GM23338 (cell line): ENCODE measurements at regions not wholly inside any gene's neighbourhood (a gene's known extent, or its start where the extent isn't known, plus 50 kb on each side); places are given as distances from the start of the nearest gene placed in this dataset.

Experiments used
- CTCF ChIP-seq, 2 experiments: fragments of 200-600 bp in 1 of 2; sonication (generic) in 1 of 2; conservative IDR thresholded peaks; 2 replicates each; pipeline versions ENCODE4 v1.5.1 to v1.6.1; 2016 to 2017; ENCODE audit warnings: antibody characterized with exemption in 2 of 2, low read depth in 2 of 2, mild to moderate bottlenecking in 2 of 2, moderate library complexity in 1 of 2
- EZH2 ChIP-seq: fragments of 200-600 bp; sonication (generic); IDR thresholded peaks from one replicate; pipeline ENCODE4 v1.8.0; 2017; ENCODE audit warnings: antibody characterized with exemption, mild to moderate bottlenecking, low read depth; ENCODE audit not compliant: unreplicated experiment
- EZH2phosphoT487 ChIP-seq: fragments of 200-600 bp; sonication (generic); IDR thresholded peaks from one replicate; pipeline ENCODE4 v1.8.1; 2018; ENCODE audit warnings: antibody characterized with exemption; ENCODE audit not compliant: unreplicated experiment
- POLR2AphosphoS5 ChIP-seq: IDR thresholded peaks from 2 replicates; pipeline ENCODE4 v1.6.1; 2016; ENCODE audit warnings: antibody characterized with exemption, low read depth
- ZNF114 ChIP-seq: fragments of 250-450 bp; sonication (Bioruptor Pico); IDR thresholded peaks from 2 replicates; pipeline ENCODE4 v1.5.0; 2020; ENCODE audit warnings: mild to moderate bottlenecking, moderate library complexity

- TF ChIP-seq EZH2phosphoT487 (no peak), CTCF (conservative IDR thresholded peaks at IDR 0.05; ENCODE audit: low read depth in 2 of 2) (no peak), POLR2AphosphoS5 (no peak), ZNF114 (CRISPR knock-in tag) (no peak), EZH2 (no peak)
Observed at GRCh38 chr16:56063111-56063510, 128.2 kb upstream of the GNAO1 start.
